Uterus (tissue), 2 donors: ENCODE measurements at regions not wholly inside any gene's neighbourhood (a gene's known extent, or its start where the extent isn't known, plus 50 kb on each side); places are given as distances from the start of the nearest gene placed in this dataset.

Source experiments
- CTCF ChIP-seq, 4 experiments: fragments of 200-600 bp in 2 of 4; fragments of 450-650 bp in 2 of 4; sonication (generic) in 2 of 4; IDR thresholded peaks; one replicate each; pipeline ENCODE4 v1.5.1; 2016 to 2019; ENCODE audit warnings: antibody characterized with exemption in 4 of 4, mild to moderate bottlenecking in 2 of 4, moderate library complexity in 1 of 4
- POLR2A ChIP-seq, 2 donors: fragments of 450-650 bp; IDR thresholded peaks; one replicate each; pipeline ENCODE4 v1.6.1; 2016; ENCODE audit warnings: antibody characterized with exemption in 2 of 2, mild to moderate bottlenecking in 1 of 2, moderate library complexity in 1 of 2

- TF ChIP-seq POLR2A (IDR thresholded peaks at IDR 0.05) (no peak), CTCF (IDR thresholded peaks at IDR 0.05) (no peak)
These were observed 376.2 kb upstream of the C2CD4B start for GRCh38 chr15:62541250-62541649.
